ENCODE measurements at regions not wholly inside any gene's neighbourhood (a gene's known extent, or its start where the extent isn't known, plus 50 kb on each side); places are given as distances from the start of the nearest gene placed in this dataset.
"Not testable (repeated sequence)": the region's sequence is repeated elsewhere in the genome, so short reads cannot be mapped to it uniquely, and the experiment has no call there.

- Mint-ChIP-seq H3K27ac (no peak overlapping the region), H3K27me3 (ENCODE audit: low read depth) (no peaks in the 10 kb centered on the region), H3K4me3 (no peak overlapping the region), H3K36me3 (ENCODE audit: low read depth) (no peaks in the 10 kb centered on the region), H3K9me3 (peaks cover 6% of the 10 kb centered on the region), H3K4me1 (ENCODE audit: low read depth) (no peaks in the 10 kb centered on the region)
These were observed 178.8 kb upstream of the PFKP start for GRCh38 chr10:2888403-2889004.

GRCh38 chr10:2887391-2888070 is 179.8 kb upstream of the PFKP start:
- H3K27me3 Mint-ChIP-seq (ENCODE audit: low read depth), result no peaks in the 10 kb centered on the region
- no peaks in the 10 kb centered on the region for H3K4me1 Mint-ChIP-seq (ENCODE audit: low read depth)
- H3K36me3 Mint-ChIP-seq (ENCODE audit: low read depth), result no peaks in the 10 kb centered on the region
- no peak overlapping the region for H3K27ac Mint-ChIP-seq
- peaks cover 6% of the 10 kb centered on the region for H3K9me3 Mint-ChIP-seq
- H3K4me3 Mint-ChIP-seq, result no peak overlapping the region

GRCh38 chr10:2886662-2887061 is 180.7 kb upstream of the PFKP start:
- Mint-ChIP-seq H3K27me3 (ENCODE audit: low read depth) (no peaks in the 10 kb centered on the region), H3K27ac (no peak overlapping the region), H3K9me3 (peaks cover 6% of the 10 kb centered on the region), H3K4me3 (no peak overlapping the region), H3K36me3 (ENCODE audit: low read depth) (no peaks in the 10 kb centered on the region), H3K4me1 (ENCODE audit: low read depth) (no peaks in the 10 kb centered on the region)

- no peak overlapping the region for H3K27ac Mint-ChIP-seq
- H3K36me3 Mint-ChIP-seq (ENCODE audit: low read depth), result no peaks in the 10 kb centered on the region
- H3K4me1 Mint-ChIP-seq (ENCODE audit: low read depth), result no peaks in the 10 kb centered on the region
- peaks cover 6% of the 10 kb centered on the region for H3K9me3 Mint-ChIP-seq
- H3K4me3 Mint-ChIP-seq, result no peak overlapping the region
- H3K27me3 Mint-ChIP-seq (ENCODE audit: low read depth), result peaks cover 3% of the 10 kb centered on the region
These were observed 181.8 kb upstream of the PFKP start for GRCh38 chr10:2885288-2886278.

GRCh38 chr10:2883983-2884540 is 183.3 kb upstream of the PFKP start:
- not testable (repeated sequence) for H3K4me3 Mint-ChIP-seq; H3K27ac Mint-ChIP-seq; H3K4me1 Mint-ChIP-seq (ENCODE audit: low read depth); H3K36me3 Mint-ChIP-seq (ENCODE audit: low read depth); H3K9me3 Mint-ChIP-seq; H3K27me3 Mint-ChIP-seq (ENCODE audit: low read depth)

GRCh38 chr10:2883238-2883637 is 184.1 kb upstream of the PFKP start:
- Mint-ChIP-seq H3K4me1 (ENCODE audit: low read depth) (no peaks in the 10 kb centered on the region), H3K36me3 (ENCODE audit: low read depth) (no peaks in the 10 kb centered on the region), H3K4me3 (no peak overlapping the region), H3K9me3 (peaks cover 2% of the 10 kb centered on the region), H3K27ac (no peak overlapping the region), H3K27me3 (ENCODE audit: low read depth) (peaks cover 3% of the 10 kb centered on the region)

DNA sequence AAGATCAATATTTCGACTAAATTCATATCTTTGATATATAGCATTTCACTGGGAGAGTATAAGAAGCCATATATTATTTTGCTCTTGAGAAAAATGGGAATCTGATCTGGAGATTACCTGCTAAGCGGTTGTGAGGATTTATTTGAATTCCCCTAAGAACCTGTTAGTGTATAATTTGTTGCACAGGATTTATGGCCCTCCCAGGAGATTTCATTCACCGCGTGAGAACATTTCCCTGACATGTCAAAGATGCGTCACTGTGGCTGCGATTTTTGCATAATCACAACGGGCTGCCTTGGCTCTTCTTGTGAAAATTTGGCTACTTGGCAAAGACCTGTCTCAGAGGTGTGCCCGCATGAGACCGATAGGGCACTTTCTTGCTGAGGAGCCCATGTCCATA is 184.7 kb upstream of the PFKP start:
- H3K4me1 Mint-ChIP-seq (ENCODE audit: low read depth), result no peaks in the 10 kb centered on the region
- no peak overlapping the region for H3K27ac Mint-ChIP-seq
- H3K9me3 Mint-ChIP-seq, result no peaks in the 10 kb centered on the region
- no peak overlapping the region for H3K4me3 Mint-ChIP-seq
- peaks cover 3% of the 10 kb centered on the region for H3K27me3 Mint-ChIP-seq (ENCODE audit: low read depth)
- H3K36me3 Mint-ChIP-seq (ENCODE audit: low read depth), result no peaks in the 10 kb centered on the region

- H3K27me3 Mint-ChIP-seq (ENCODE audit: low read depth), result peaks cover 3% of the 10 kb centered on the region
- no peak overlapping the region for H3K27ac Mint-ChIP-seq
- H3K4me1 Mint-ChIP-seq (ENCODE audit: low read depth), result no peaks in the 10 kb centered on the region
- no peaks in the 10 kb centered on the region for H3K9me3 Mint-ChIP-seq
- H3K36me3 Mint-ChIP-seq (ENCODE audit: low read depth), result no peaks in the 10 kb centered on the region
- no peak overlapping the region for H3K4me3 Mint-ChIP-seq
These were observed 185.4 kb upstream of the PFKP start for GRCh38 chr10:2881720-2882620.

- not testable (repeated sequence) for H3K27me3 Mint-ChIP-seq (ENCODE audit: low read depth); H3K36me3 Mint-ChIP-seq (ENCODE audit: low read depth); H3K4me3 Mint-ChIP-seq; H3K9me3 Mint-ChIP-seq; H3K27ac Mint-ChIP-seq; H3K4me1 Mint-ChIP-seq (ENCODE audit: low read depth)
These were observed 187.3 kb upstream of the PFKP start for GRCh38 chr10:2880050-2880449.

GRCh38 chr10:2878818-2879217 is 188.5 kb upstream of the PFKP start:
- H3K27ac Mint-ChIP-seq, result no peak overlapping the region
- H3K9me3 Mint-ChIP-seq, result no peaks in the 10 kb centered on the region
- H3K36me3 Mint-ChIP-seq (ENCODE audit: low read depth), result no peaks in the 10 kb centered on the region
- peaks cover 3% of the 10 kb centered on the region for H3K27me3 Mint-ChIP-seq (ENCODE audit: low read depth)
- no peaks in the 10 kb centered on the region for H3K4me1 Mint-ChIP-seq (ENCODE audit: low read depth)
- no peak overlapping the region for H3K4me3 Mint-ChIP-seq

- no peak overlapping the region for H3K4me3 Mint-ChIP-seq
- no peaks in the 10 kb centered on the region for H3K36me3 Mint-ChIP-seq (ENCODE audit: low read depth)
- H3K4me1 Mint-ChIP-seq (ENCODE audit: low read depth), result no peaks in the 10 kb centered on the region
- peaks cover under 1% of the 10 kb centered on the region for H3K27me3 Mint-ChIP-seq (ENCODE audit: low read depth)
- no peaks in the 10 kb centered on the region for H3K9me3 Mint-ChIP-seq
- no peak overlapping the region for H3K27ac Mint-ChIP-seq
These were observed 191.3 kb upstream of the PFKP start for GRCh38 chr10:2876032-2876431.

- Mint-ChIP-seq H3K27ac (no peak overlapping the region), H3K36me3 (ENCODE audit: low read depth) (no peaks in the 10 kb centered on the region), H3K4me1 (ENCODE audit: low read depth) (no peaks in the 10 kb centered on the region), H3K4me3 (no peak overlapping the region), H3K27me3 (ENCODE audit: low read depth) (no peaks in the 10 kb centered on the region), H3K9me3 (no peaks in the 10 kb centered on the region)
These were observed 192.4 kb upstream of the PFKP start for GRCh38 chr10:2874963-2875362.

GRCh38 chr10:2873769-2874168 is 193.6 kb upstream of the PFKP start:
- H3K4me1 Mint-ChIP-seq (ENCODE audit: low read depth), result no peaks in the 10 kb centered on the region
- no peak overlapping the region for H3K27ac Mint-ChIP-seq
- H3K27me3 Mint-ChIP-seq (ENCODE audit: low read depth), result no peaks in the 10 kb centered on the region
- no peak overlapping the region for H3K4me3 Mint-ChIP-seq
- no peaks in the 10 kb centered on the region for H3K9me3 Mint-ChIP-seq
- no peaks in the 10 kb centered on the region for H3K36me3 Mint-ChIP-seq (ENCODE audit: low read depth)

DNA sequence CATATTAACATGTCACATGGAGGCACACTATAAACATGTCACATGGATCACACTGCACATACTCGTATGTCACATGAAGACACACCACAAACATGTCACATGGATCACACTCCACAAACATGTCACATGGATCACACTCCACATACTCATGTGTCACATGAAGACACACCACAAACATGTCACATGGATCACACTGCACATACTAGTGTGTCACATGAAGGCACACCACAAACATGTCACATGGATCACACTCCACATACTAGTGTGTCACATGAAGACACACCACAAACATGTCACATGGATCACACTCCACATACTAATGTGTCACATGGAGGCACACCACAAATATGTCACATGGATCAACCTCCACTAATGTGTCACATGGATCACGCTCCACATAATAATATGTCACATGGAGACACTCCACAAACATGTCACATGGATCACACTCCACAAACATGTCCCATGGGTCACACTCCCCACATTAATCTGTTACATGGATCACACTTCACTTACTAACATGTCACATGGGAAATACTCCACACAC is 195.6 kb upstream of the PFKP start:
- Mint-ChIP-seq H3K4me3 (no peak overlapping the region), H3K27ac (no peak overlapping the region), H3K36me3 (ENCODE audit: low read depth) (no peaks in the 10 kb centered on the region), H3K27me3 (ENCODE audit: low read depth) (no peaks in the 10 kb centered on the region), H3K9me3 (no peaks in the 10 kb centered on the region), H3K4me1 (ENCODE audit: low read depth) (no peaks in the 10 kb centered on the region)

Data from T-helper 1 cell treated with Interleukin-12 subunit alpha and Interleukin-12 subunit beta and Interleukin-4 antibody, amounts not matched to agents 30 μg/mL and 1 μg/mL, for 36 hours (primary cell).